H9 (cell line): ENCODE measurements at regions not wholly inside any gene's neighbourhood (a gene's known extent, or its start where the extent isn't known, plus 50 kb on each side); places are given as distances from the start of the nearest gene placed in this dataset.

ENCODE experiments used
- DNase-seq: peaks from one replicate; pipeline ENCODE4 v3.0.0-alpha.2; 2017
- H2AFZ ChIP-seq: one replicate; pipeline ENCODE4 v1.6.1; 2013; ENCODE audit warnings: mild to moderate bottlenecking, low read length, control low read depth, moderate library complexity
- H2AK5ac ChIP-seq: 2 replicates; pipeline ENCODE4 v1.6.1; 2013; ENCODE audit warnings: low read length, control low read depth, mixed read lengths; ENCODE audit not compliant: insufficient read length
- H2BK120ac ChIP-seq: one replicate; pipeline ENCODE4 v1.6.1; 2013; ENCODE audit warnings: low read depth, mild to moderate bottlenecking, low read length, control low read depth, inconsistent platforms; ENCODE audit not compliant: poor library complexity, severe bottlenecking
- H2BK12ac ChIP-seq: 2 replicates; pipeline ENCODE4 v1.6.1; 2013; ENCODE audit warnings: low read length, control low read depth, mixed read lengths, low read depth; ENCODE audit not compliant: insufficient read length
- H2BK15ac ChIP-seq: 2 replicates; pipeline ENCODE4 v1.6.1; 2013; ENCODE audit warnings: low read depth, low read length, control low read depth
- H2BK20ac ChIP-seq: one replicate; pipeline ENCODE4 v1.6.1; 2013; ENCODE audit warnings: low read depth, mild to moderate bottlenecking, low read length, control low read depth, inconsistent platforms; ENCODE audit not compliant: poor library complexity, severe bottlenecking
- H2BK5ac ChIP-seq: 2 replicates; pipeline ENCODE4 v1.6.1; 2013; ENCODE audit warnings: low read length, control low read depth, mixed read lengths; ENCODE audit not compliant: insufficient read length
- H3K14ac ChIP-seq: 2 replicates; pipeline ENCODE4 v1.6.1; 2013; ENCODE audit warnings: low read length, control low read depth; ENCODE audit not compliant: insufficient read depth
- H3K18ac ChIP-seq: 2 replicates; pipeline ENCODE4 v1.6.1; 2013; ENCODE audit warnings: low read depth, mild to moderate bottlenecking, mixed read lengths, low read length, control low read depth; ENCODE audit not compliant: insufficient read length
- H3K23ac ChIP-seq: 2 replicates; pipeline ENCODE4 v1.6.1; 2013; ENCODE audit warnings: low read length, control low read depth, mixed read lengths, low read depth; ENCODE audit not compliant: insufficient read length
- H3K23me2 ChIP-seq: 2 replicates; pipeline ENCODE4 v1.6.1; 2013; ENCODE audit warnings: low read depth, mild to moderate bottlenecking, mixed read lengths, low read length, control low read depth; ENCODE audit not compliant: insufficient read length, poor library complexity, severe bottlenecking
- H3K27ac ChIP-seq: 2 replicates; pipeline ENCODE4 v1.5.1; 2013; ENCODE audit warnings: low read length, control low read depth, mixed read lengths, low read depth; ENCODE audit not compliant: insufficient read length
- H3K27me3 ChIP-seq: 2 replicates; pipeline ENCODE4 v1.6.1; 2013; ENCODE audit warnings: low read length, control low read depth, inconsistent platforms; ENCODE audit not compliant: insufficient read depth
- H3K4ac ChIP-seq: 2 replicates; pipeline ENCODE4 v1.6.1; 2013; ENCODE audit warnings: low read depth, mild to moderate bottlenecking, control low read depth, inconsistent platforms, low read length, moderate library complexity
- H3K4me1 ChIP-seq: 2 replicates; pipeline ENCODE4 v1.6.1; 2013; ENCODE audit warnings: low read length, control low read depth, inconsistent platforms; ENCODE audit not compliant: insufficient read depth
- H3K4me2 ChIP-seq: 2 replicates; pipeline ENCODE4 v1.6.1; 2013; ENCODE audit warnings: low read length, control low read depth, mixed read lengths; ENCODE audit not compliant: insufficient read length, insufficient read depth
- H3K56ac ChIP-seq: 2 replicates; pipeline ENCODE4 v1.6.1; 2013; ENCODE audit warnings: low read depth, mild to moderate bottlenecking, mixed read lengths, low read length, control low read depth; ENCODE audit not compliant: insufficient read length
- H3K79me1 ChIP-seq: 2 replicates; pipeline ENCODE4 v1.6.1; 2013; ENCODE audit warnings: low read depth, mild to moderate bottlenecking, moderate library complexity, low read length, control low read depth, inconsistent platforms; ENCODE audit not compliant: insufficient read depth, poor library complexity, severe bottlenecking
- H3K79me2 ChIP-seq: 2 replicates; pipeline ENCODE4 v1.6.1; 2013; ENCODE audit warnings: low read length, control low read depth, inconsistent platforms; ENCODE audit not compliant: insufficient read depth
- H3K9ac ChIP-seq: 2 replicates; pipeline ENCODE4 v1.6.1; 2013; ENCODE audit warnings: low read length, control low read depth, mixed read lengths; ENCODE audit not compliant: insufficient read length; ENCODE audit errors: extremely low read depth
- H3K9me3 ChIP-seq: one replicate; pipeline ENCODE4 v1.6.1; 2013; ENCODE audit warnings: low read depth, low read length, inconsistent platforms; ENCODE audit not compliant: control insufficient read depth
- H3T11ph ChIP-seq: one replicate; pipeline ENCODE4 v1.6.1; 2013; ENCODE audit warnings: mild to moderate bottlenecking, low read length, control low read depth, inconsistent platforms
- H4K20me1 ChIP-seq: one replicate; pipeline ENCODE4 v1.6.1; 2013; ENCODE audit not compliant: control insufficient read depth, insufficient read length, insufficient read depth
- H4K5ac ChIP-seq: 2 replicates; pipeline ENCODE4 v1.6.1; 2013; ENCODE audit warnings: low read depth, mild to moderate bottlenecking, mixed read lengths, low read length, control low read depth; ENCODE audit not compliant: insufficient read length
- H4K8ac ChIP-seq: replicated peaks from 2 replicates; pipeline ENCODE4 v1.6.1; 2013; ENCODE audit warnings: low read length, control low read depth, mixed read lengths, low read depth; ENCODE audit not compliant: insufficient read length
- H4K91ac ChIP-seq: 2 replicates; pipeline ENCODE4 v1.6.1; 2013; ENCODE audit warnings: low read depth, mild to moderate bottlenecking, moderate library complexity, mixed read lengths, low read length, control low read depth; ENCODE audit not compliant: insufficient read length
- H3K27ac Mint-ChIP-seq, 3 experiments: 2 replicates in 2 of 3; 3 replicates in 1 of 3; pipeline ENCODE4 v1.8.0; 2020 to 2021; ENCODE audit warnings: mixed read lengths in 3 of 3, mild to moderate bottlenecking in 1 of 3, moderate library complexity in 1 of 3
- H3K27me3 Mint-ChIP-seq: 2 replicates; pipeline ENCODE4 v1.8.0; 2021; ENCODE audit warnings: low read depth, mild to moderate bottlenecking, moderate library complexity, mixed read lengths
- H3K36me3 Mint-ChIP-seq, 3 experiments: 2 replicates in 2 of 3; 3 replicates in 1 of 3; pipeline ENCODE4 v1.8.0; 2020 to 2021; ENCODE audit warnings: low read depth in 3 of 3, mixed read lengths in 3 of 3; ENCODE audit not compliant: insufficient read depth in 1 of 3
- H3K4me1 Mint-ChIP-seq, 2 experiments: 2 replicates each; pipeline ENCODE4 v1.8.0; 2020; ENCODE audit warnings: mixed read lengths in 2 of 2
- H3K4me3 Mint-ChIP-seq, 2 experiments: 2 replicates in 1 of 2; 3 replicates in 1 of 2; pipeline ENCODE4 v1.8.0; 2020 to 2021; ENCODE audit warnings: mild to moderate bottlenecking in 2 of 2, mixed read lengths in 2 of 2, moderate library complexity in 1 of 2
- H3K9me3 Mint-ChIP-seq, 2 experiments: 2 replicates in 1 of 2; 3 replicates in 1 of 2; pipeline ENCODE4 v1.8.0; 2020; ENCODE audit warnings: mild to moderate bottlenecking in 2 of 2, mixed read lengths in 2 of 2, moderate library complexity in 1 of 2
- CTCF ChIP-seq: fragments of 200-600 bp; sonication (generic); conservative IDR thresholded peaks from 3 replicates; pipeline ENCODE4 v1.8.0; 2021; ENCODE audit warnings: antibody characterized with exemption, mild to moderate bottlenecking
- WGBS: extraction: QIAGEN DNeasy Blood & Tissue Kit; methylation state at CpG from one replicate; pipeline ENCODE4 v1.1.7; 2013; ENCODE audit warnings: missing lambda C conversion rate, low lambda C conversion rate, mixed read lengths; ENCODE audit not compliant: insufficient read length; ENCODE audit errors: extremely low coverage; 5-methylcytosine and 5-hydroxymethylcytosine counted together

- Histone ChIP-seq H3K4me1 (no peaks in the 10 kb centered on the region), H3K9ac (no peak overlapping the region), H2BK5ac (no peak overlapping the region), H2AFZ (no peak overlapping the region), H3K4me2 (no peak overlapping the region), H4K91ac (no peak overlapping the region), H2AK5ac (no peak overlapping the region), H3K4ac (no peak overlapping the region), H2BK12ac (no peak overlapping the region), H3K79me2 (no peaks in the 10 kb centered on the region), H2BK20ac (no peak overlapping the region), H3K9me3 (no peaks in the 10 kb centered on the region), H2BK15ac (no peak overlapping the region), H3K18ac (no peak overlapping the region), H3T11ph (no peak overlapping the region), H3K23me2 (no peaks in the 10 kb centered on the region), H3K27me3 (no peaks in the 10 kb centered on the region), H4K5ac (no peak overlapping the region), H3K27ac (no peak overlapping the region), H3K79me1 (no peaks in the 10 kb centered on the region), H2BK120ac (no peak overlapping the region), H3K23ac (no peak overlapping the region), H4K20me1 (no peaks in the 10 kb centered on the region), H3K56ac (no peak overlapping the region), H4K8ac (no peak overlapping the region), H3K14ac (no peak overlapping the region)
- Mint-ChIP-seq H3K4me3 (no peak overlapping the region), H3K4me1 (no peaks in the 10 kb centered on the region), H3K36me3 (no peaks in the 10 kb centered on the region), H3K27ac (no peak overlapping the region), H3K9me3 (no peaks in the 10 kb centered on the region), H3K27me3 (no peaks in the 10 kb centered on the region)
- DNase-seq: no peak
- no peak for TF ChIP-seq CTCF
- WGBS: no CpG with 5 or more reads among the region's 3 CpGs
Measured at GRCh38 chr4:156251373-156252065, 297.9 kb upstream of the CTSO start.
